GM12878 (cell line): ENCODE measurements at regions not wholly inside any gene's neighbourhood (a gene's known extent, or its start where the extent isn't known, plus 50 kb on each side); places are given as distances from the start of the nearest gene placed in this dataset.
A peak's percentile ranks its signal among the peaks of the same experiment; 100 is the strongest.

Experiments
- ATAC-seq: fragments of 200-7000 bp; cut with Tn5 transposase; 3 replicates; pipeline ENCODE4 v1.9.1; 2020; ENCODE audit warnings: mild to moderate bottlenecking, moderate library complexity
- BruUV-seq: library from RNA; stranded (reverse); fragments of 400-500 nt; replicated peaks from 2 replicates; lab custom pipeline; 2021; lab: Mats Ljungman, UMichigan
- CTCF ChIA-PET: fragments of 300-600 bp; sonication (Branson Sonifier 250); formaldehyde crosslinking; extraction: SDS; loops from one replicate; lab custom pipeline; 2021; ENCODE audit warnings: inconsistent platforms; lab: Yijun Ruan, JAX
- POLR2A ChIA-PET: fragments of 350-600 bp; formaldehyde crosslinking; extraction: SDS; loops from one replicate; lab custom pipeline; 2021; ENCODE audit warnings: inconsistent platforms; lab: Charles Lee
- RAD21 ChIA-PET: fragments of 300-600 bp; sonication (Branson Sonifier 250); formaldehyde crosslinking; loops from one replicate; lab custom pipeline; 2023; ENCODE audit warnings: antibody characterized with exemption; ENCODE audit not compliant: unreplicated experiment; lab: Charles Lee
- SMC1A ChIA-PET: fragments of 300-600 bp; sonication (Branson Sonifier 250); formaldehyde crosslinking; loops from one replicate; lab custom pipeline; 2023; ENCODE audit not compliant: unreplicated experiment, uncharacterized antibody; lab: Charles Lee
- DNase-seq: peaks from one replicate; pipeline ENCODE4 v3.0.0-alpha.2; 2011; ENCODE audit warnings: low read depth, low spot score
- FAIRE-seq: peaks from 3 replicates; lab custom pipeline; 2011; peaks lifted over from hg19 to GRCh38; lab: Jason Lieb, UNC
- H2AFZ ChIP-seq: 2 replicates; pipeline ENCODE4 v1.6.0; 2011; ENCODE audit warnings: low read depth, low read length, control low read depth; ENCODE audit not compliant: control insufficient read depth
- H3K27ac ChIP-seq: 2 replicates; pipeline ENCODE4 v1.5.1; 2011; ENCODE audit warnings: control low read depth; ENCODE audit not compliant: control insufficient read depth, insufficient read depth
- H3K27me3 ChIP-seq, 2 experiments: replicated peaks in 1 of 2; 2 replicates each; pipeline versions ENCODE4 v1.6.0 to v1.6.1; 2011; ENCODE audit warnings: low read length in 1 of 2; ENCODE audit not compliant: control insufficient read depth in 2 of 2, insufficient read depth in 2 of 2
- H3K36me3 ChIP-seq, 2 experiments: 2 replicates each; pipeline ENCODE4 v1.5.1; 2011; ENCODE audit warnings: low read length in 1 of 2; ENCODE audit not compliant: control insufficient read depth in 2 of 2, insufficient read depth in 2 of 2
- H3K4me1 ChIP-seq: 2 replicates; pipeline ENCODE4 v1.6.1; 2011; ENCODE audit warnings: mild to moderate bottlenecking, low read length, moderate library complexity, mixed read lengths; ENCODE audit not compliant: control insufficient read depth, insufficient read depth
- H3K4me2 ChIP-seq: 2 replicates; pipeline ENCODE4 v1.6.0; 2011; ENCODE audit warnings: control low read depth; ENCODE audit not compliant: control insufficient read depth, insufficient read depth
- H3K4me3 ChIP-seq: fragments of 200-600 bp; sonication (generic); 2 replicates; pipeline ENCODE4 v1.5.1; 2016
- H3K79me2 ChIP-seq: 2 replicates; pipeline ENCODE4 v1.6.0; 2011; ENCODE audit warnings: low read length; ENCODE audit not compliant: control insufficient read depth, insufficient read depth
- H3K9ac ChIP-seq: 2 replicates; pipeline ENCODE4 v1.8.0; 2011; ENCODE audit warnings: low read length, control low read depth, mixed read lengths; ENCODE audit not compliant: control insufficient read depth, insufficient read depth
- H3K9me3 ChIP-seq: replicated peaks from 3 replicates; pipeline ENCODE4 v1.5.1; 2011; ENCODE audit warnings: mild to moderate bottlenecking, low read length; ENCODE audit not compliant: control insufficient read depth, insufficient read depth
- H4K20me1 ChIP-seq: 2 replicates; pipeline ENCODE4 v1.6.0; 2011; ENCODE audit not compliant: control insufficient read depth, insufficient read depth
- CBX5 ChIP-seq: sonication (generic); IDR thresholded peaks from 2 replicates; pipeline ENCODE4 v1.6.1; 2016; ENCODE audit warnings: low read depth, moderate library complexity, mild to moderate bottlenecking, inconsistent platforms
- CHD1 ChIP-seq: IDR thresholded peaks from 2 replicates; pipeline ENCODE4 v1.6.1; 2012; ENCODE audit warnings: low read depth, low read length, improper control_type of control experiment
- GABPA ChIP-seq: IDR thresholded peaks from 2 replicates; pipeline ENCODE4 v1.6.1; 2014; ENCODE audit warnings: antibody characterized with exemption, low read depth, mild to moderate bottlenecking, inconsistent platforms
- IKZF1 ChIP-seq: fragments of 450-650 bp; conservative IDR thresholded peaks from 2 replicates; pipeline ENCODE4 v1.6.1; 2017; ENCODE audit warnings: antibody characterized with exemption, mild to moderate bottlenecking
- IRF3 ChIP-seq: fragments of 450-650 bp; IDR thresholded peaks from 2 replicates; pipeline ENCODE4 v1.6.1; 2014; ENCODE audit warnings: mild to moderate bottlenecking
- IRF5 ChIP-seq: fragments of 450-650 bp; IDR thresholded peaks from 2 replicates; pipeline ENCODE4 v1.6.1; 2017; ENCODE audit warnings: borderline replicate concordance
- JUNB ChIP-seq: IDR thresholded peaks from 2 replicates; pipeline ENCODE4 v1.6.1; 2016; ENCODE audit warnings: antibody characterized with exemption, mild to moderate bottlenecking
- NFXL1 ChIP-seq: fragments of 450-650 bp; IDR thresholded peaks from 2 replicates; pipeline ENCODE4 v1.6.1; 2017; ENCODE audit warnings: antibody characterized with exemption, mild to moderate bottlenecking, borderline replicate concordance
- NR2C2 ChIP-seq: IDR thresholded peaks from 2 replicates; pipeline ENCODE4 v1.6.1; 2011; ENCODE audit warnings: borderline replicate concordance, low read depth; ENCODE audit not compliant: control insufficient read depth, insufficient read length
- POU2F2 ChIP-seq: IDR thresholded peaks from 3 replicates; pipeline ENCODE4 v1.6.1; 2011; ENCODE audit warnings: low read depth, mild to moderate bottlenecking, low read length, borderline replicate concordance
- SIX5 ChIP-seq: IDR thresholded peaks from 2 replicates; pipeline ENCODE4 v1.6.1; 2011; ENCODE audit warnings: mild to moderate bottlenecking, low read depth, low read length, moderate library complexity; ENCODE audit not compliant: severe bottlenecking
- SMC3 ChIP-seq: IDR thresholded peaks from 2 replicates; pipeline ENCODE4 v1.6.1; 2011; ENCODE audit warnings: low read length, improper control_type of control experiment, borderline replicate concordance
- SREBF1 ChIP-seq: IDR thresholded peaks from 2 replicates; pipeline ENCODE4 v1.6.1; 2012; ENCODE audit warnings: mild to moderate bottlenecking, low read length
- SUZ12 ChIP-seq: fragments of 200-600 bp; sonication (generic); IDR thresholded peaks from one replicate; pipeline ENCODE4 v1.6.1; 2018; ENCODE audit warnings: antibody characterized with exemption, mild to moderate bottlenecking; ENCODE audit not compliant: unreplicated experiment
- WGBS: methylation state at CpG from one replicate; pipeline ENCODE4 v1.1.6; 2016; ENCODE audit warnings: low lambda C conversion rate; ENCODE audit not compliant: insufficient replicate concordance, insufficient coverage; ENCODE audit errors: missing lambda C conversion rate; 5-methylcytosine and 5-hydroxymethylcytosine counted together
- in situ Hi-C: fragments of 300-500 bp; cut with MboI; formaldehyde crosslinking; loops from 9 replicates; pipeline ENCODE4 v1.14.3; 2018; ENCODE audit warnings: mixed read lengths
- intact Hi-C: fragments of 100-400 bp; cut with micrococcal nuclease; formaldehyde crosslinking; loops from one replicate; pipeline ENCODE4 v1.14.2; 2022; ENCODE audit not compliant: unreplicated experiment

DNA sequence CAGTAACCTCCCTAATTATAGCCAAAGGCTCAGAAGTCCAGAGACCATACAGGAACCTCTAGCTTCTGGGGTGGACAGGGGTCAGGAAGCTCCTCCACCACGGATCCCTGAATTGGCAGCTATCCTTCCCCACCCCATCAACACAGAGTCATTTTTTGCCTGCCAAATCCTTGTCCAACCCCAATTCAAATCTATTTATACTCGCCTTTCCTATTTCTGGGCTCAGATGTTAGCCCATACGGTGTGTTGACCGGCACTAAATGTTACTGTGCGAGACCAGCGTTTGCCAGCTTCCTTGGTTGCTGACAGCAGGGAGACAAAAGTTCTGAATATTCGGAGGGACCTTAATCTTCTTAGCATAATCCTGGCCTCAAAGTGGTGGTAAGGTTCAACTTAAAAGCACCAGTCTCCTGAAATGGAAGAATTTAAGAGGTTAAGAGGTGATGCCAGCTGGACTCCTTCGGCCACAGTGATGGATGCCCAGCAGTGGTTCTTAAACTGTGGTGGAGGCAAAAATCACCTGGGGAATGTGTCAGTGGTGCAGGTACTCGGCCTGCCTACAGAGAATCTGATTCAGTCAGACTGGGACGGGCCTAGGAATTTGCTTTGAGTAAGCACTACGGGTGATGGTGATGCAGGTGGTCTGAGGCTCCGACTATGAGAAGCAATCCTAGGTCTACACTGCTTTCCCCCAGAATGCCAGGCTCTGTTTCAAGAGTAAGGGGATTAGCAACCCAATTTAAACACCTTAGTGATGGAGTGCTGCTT lies 204.8 kb upstream of the MEF2C start:
- ATAC-seq (peak; percentile 36; the same call in 2 of the 3 replicates), DNase-seq (no peak), FAIRE-seq (no peak)
- H3K79me2 ChIP-seq: no peaks in the 10 kb centered on the region
- no peaks in the 10 kb centered on the region for H3K27me3 ChIP-seq
- no peak overlapping the region for H3K4me2 ChIP-seq
- BruUV-seq: no TSS peak
- TF ChIP-seq IRF5: no peak
- ChIA-PET CTCF (interaction anchor here (0.9 to 3.1 kb wide), 8 partner anchors 9 to 642 kb away, joined by 3 to 10 read pairs (median 3); no protein-coding TSS in a partner anchor), RAD21 (interaction anchor here (1.0 to 2.6 kb wide), 11 partner anchors 8 to 360 kb away, joined by 3 to 15 read pairs (median 7); no protein-coding TSS in a partner anchor), SMC1A (interaction anchor here (0.6 to 3.8 kb wide), 19 partner anchors 9 to 379 kb away, joined by 3 to 30 read pairs (median 3); no protein-coding TSS in a partner anchor), POLR2A (interaction anchor here (1.0 to 1.5 kb wide), 3 partner anchors 9 to 16 kb away, joined by 3 to 8 read pairs (median 5); no protein-coding TSS in a partner anchor)
- no peak overlapping the region for H3K27ac ChIP-seq
- H2AFZ ChIP-seq: no peak overlapping the region; the same call in 1 of the 2 replicates
- no peak overlapping the region for H3K4me3 ChIP-seq
- 70% methylated on average over 12 of the region's 12 CpGs for WGBS
- in situ Hi-C loops: no loop called here
- no peaks in the 10 kb centered on the region; the same call in 2 of the 3 replicates for H3K9me3 ChIP-seq
- intact Hi-C loops: no loop called here
- no peaks in the 10 kb centered on the region for H4K20me1 ChIP-seq
- H3K36me3 ChIP-seq: no peaks in the 10 kb centered on the region
- no peak overlapping the region for H3K9ac ChIP-seq
- H3K4me1 ChIP-seq: no peaks in the 10 kb centered on the region

DNA sequence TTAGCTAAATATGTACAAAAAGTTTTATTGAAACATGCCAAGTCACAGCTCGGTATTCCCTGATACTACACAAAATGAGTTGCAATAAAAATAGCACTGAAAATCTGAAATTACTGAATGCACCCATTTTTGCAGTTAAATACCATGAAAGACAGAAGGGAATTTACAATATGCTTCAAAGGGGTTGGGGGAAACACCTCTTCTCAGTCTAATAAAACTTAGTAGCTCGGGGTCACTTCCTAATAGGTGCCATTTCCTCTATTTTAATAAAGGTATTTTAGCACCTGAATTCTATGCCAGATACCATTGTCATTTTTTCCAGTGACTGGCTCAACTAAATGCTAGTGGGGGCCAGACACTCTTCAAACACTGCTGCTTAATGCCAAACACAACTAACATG lies 204.1 kb upstream of the MEF2C start:
- no peaks in the 10 kb centered on the region for H4K20me1 ChIP-seq
- no peaks in the 10 kb centered on the region; the same call in 2 of the 3 replicates for H3K9me3 ChIP-seq
- DNase-seq: peak; percentile 16
- RAD21 ChIA-PET: interaction anchor here (0.5 to 2.6 kb wide), 13 partner anchors 9 to 359 kb away, joined by 3 to 15 read pairs (median 4); no protein-coding TSS in a partner anchor
- no peak overlapping the region for H3K4me3 ChIP-seq
- H3K9ac ChIP-seq: no peak overlapping the region
- FAIRE-seq: no peak
- in situ Hi-C loops (no loop called here), intact Hi-C loops (no loop called here)
- no peaks in the 10 kb centered on the region for H3K27me3 ChIP-seq
- H3K4me1 ChIP-seq: no peaks in the 10 kb centered on the region
- 10% methylated on average over 2 of the region's 2 CpGs for WGBS
- no peaks in the 10 kb centered on the region for H3K36me3 ChIP-seq
- H3K4me2 ChIP-seq: no peak overlapping the region
- POLR2A ChIA-PET: interaction anchor here (1.2 to 1.5 kb wide), 2 partner anchors 10 to 15 kb away, joined by 5 to 8 read pairs; no protein-coding TSS in a partner anchor
- no TSS peak for BruUV-seq
- ATAC-seq: peak; percentile 83
- no peak overlapping the region; the same call in 1 of the 2 replicates for H2AFZ ChIP-seq
- CTCF ChIA-PET: interaction anchor here (0.9 to 1.1 kb wide), 4 partner anchors 10 to 360 kb away, joined by 3 read pairs; no protein-coding TSS in a partner anchor
- SMC1A ChIA-PET: interaction anchor here (0.7 to 3.8 kb wide), 17 partner anchors 10 to 379 kb away, joined by 3 to 30 read pairs (median 4); no protein-coding TSS in a partner anchor
- H3K27ac ChIP-seq: no peak overlapping the region
- H3K79me2 ChIP-seq: no peaks in the 10 kb centered on the region
- TF ChIP-seq GABPA: no peak
- TF ChIP-seq JUNB: 0 out of 2 replicates have a peak, but pooled peaks have one; percentile 6
- no peak for TF ChIP-seq CBX5
- TF ChIP-seq NR2C2: no peak
- no peak for TF ChIP-seq SMC3
- no peak for TF ChIP-seq CHD1
- TF ChIP-seq IRF3: no peak
- TF ChIP-seq IKZF1: 0 out of 2 replicates have a peak, but pooled peaks have one; percentile 47
- TF ChIP-seq POU2F2: no peak
- TF ChIP-seq NFXL1: no peak
- no peak for TF ChIP-seq SUZ12
- TF ChIP-seq SREBF1: no peak
- TF ChIP-seq SIX5: no peak
